GM18505 (cell line): ENCODE measurements at regions not wholly inside any gene's neighbourhood (a gene's known extent, or its start where the extent isn't known, plus 50 kb on each side); places are given as distances from the start of the nearest gene placed in this dataset.

Experiments
- ATAC-seq: cut with Tn5 transposase; IDR thresholded peaks from one replicate; pipeline ENCODE4 v1.9.1; 2021; ENCODE audit not compliant: unreplicated experiment
- POLR2A ChIP-seq: IDR thresholded peaks from 4 replicates; pipeline ENCODE4 v1.6.1; 2011; ENCODE audit warnings: borderline replicate concordance; ENCODE audit not compliant: insufficient read depth, insufficient read length; ENCODE audit errors: extremely low read depth

DNA sequence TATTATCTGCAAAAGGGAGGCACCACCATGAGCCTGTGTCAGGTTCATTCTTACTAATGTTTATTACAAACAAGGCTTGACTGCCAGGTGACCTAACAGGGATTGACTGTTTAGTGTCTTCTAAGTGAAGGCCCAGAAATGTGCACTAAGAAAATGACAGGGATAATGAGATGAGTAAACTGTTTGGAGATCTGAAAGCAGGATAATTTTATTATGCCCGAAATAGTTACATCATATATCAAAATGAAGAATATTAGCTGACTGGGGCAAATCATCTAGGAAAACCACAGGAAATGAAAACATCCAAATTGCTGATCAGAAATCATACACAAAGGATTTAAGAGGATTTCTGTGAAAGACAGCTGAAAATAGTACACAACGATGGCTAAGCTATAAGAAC is 516.7 kb downstream of the HDGFL1 start:
- TF ChIP-seq POLR2A = no peak
- ATAC-seq = no peak

DNA sequence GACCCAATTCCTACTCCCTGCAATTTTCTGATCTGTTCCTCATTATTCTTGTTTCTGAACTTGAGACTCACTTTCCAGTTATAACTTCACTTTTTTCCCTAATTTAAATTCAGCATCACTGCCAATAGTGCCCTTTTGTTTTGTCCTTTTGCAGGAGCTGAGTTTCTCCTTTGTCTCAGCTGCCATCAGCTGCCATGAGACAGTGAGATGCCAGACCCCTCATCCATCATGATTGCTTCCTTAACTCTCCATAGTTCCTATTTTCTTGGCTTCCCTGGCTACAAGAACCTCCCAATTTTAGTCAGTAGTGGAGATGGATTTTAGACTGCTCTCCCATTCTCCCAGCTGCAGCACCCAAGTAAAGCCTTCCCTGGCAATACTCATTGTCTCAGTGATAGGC is 518.1 kb downstream of the HDGFL1 start:
- no peak for ATAC-seq
- no peak for TF ChIP-seq POLR2A

DNA sequence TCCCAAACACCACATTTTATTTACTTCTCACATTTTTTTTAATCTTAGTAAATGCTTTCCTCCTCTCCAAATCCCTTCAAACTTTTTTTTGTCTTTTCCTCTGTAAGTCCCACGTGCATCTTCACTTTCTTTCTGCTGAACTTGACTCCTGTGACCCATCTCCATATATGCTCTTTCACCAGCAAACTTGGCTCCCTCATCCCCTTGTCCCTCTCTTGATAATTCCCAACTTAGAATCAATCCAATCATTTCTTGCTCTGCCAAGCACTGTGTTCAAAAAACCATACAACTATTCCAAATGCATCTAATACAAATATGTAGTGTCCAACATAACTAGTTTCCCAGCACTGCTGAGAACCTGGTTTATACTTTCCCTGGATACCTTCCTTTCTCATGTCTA is 519.4 kb downstream of the HDGFL1 start:
- no peak for TF ChIP-seq POLR2A

DNA sequence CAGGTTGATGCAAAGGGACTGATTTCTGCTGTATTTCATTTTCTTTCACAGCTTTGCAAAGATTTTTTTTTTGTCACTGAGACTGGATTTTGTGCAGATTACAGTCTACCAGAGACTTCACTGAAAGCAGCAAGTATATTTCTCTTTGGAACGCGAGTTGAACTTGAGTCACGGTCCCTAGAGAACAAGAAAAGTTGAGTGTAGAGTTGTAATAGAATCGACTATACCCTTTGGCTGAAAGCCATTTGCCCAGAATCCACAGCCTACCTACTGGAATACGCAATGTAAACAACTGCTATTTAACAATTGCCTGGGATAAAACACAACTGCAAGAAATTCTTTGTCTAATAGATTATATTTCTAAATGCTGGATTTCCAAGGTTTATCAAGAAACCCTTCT is 520.6 kb downstream of the HDGFL1 start:
- ATAC-seq = no peak

More for the DNA sequence above, 519.4 kb downstream of the HDGFL1 start:
- no peak for ATAC-seq

DNA sequence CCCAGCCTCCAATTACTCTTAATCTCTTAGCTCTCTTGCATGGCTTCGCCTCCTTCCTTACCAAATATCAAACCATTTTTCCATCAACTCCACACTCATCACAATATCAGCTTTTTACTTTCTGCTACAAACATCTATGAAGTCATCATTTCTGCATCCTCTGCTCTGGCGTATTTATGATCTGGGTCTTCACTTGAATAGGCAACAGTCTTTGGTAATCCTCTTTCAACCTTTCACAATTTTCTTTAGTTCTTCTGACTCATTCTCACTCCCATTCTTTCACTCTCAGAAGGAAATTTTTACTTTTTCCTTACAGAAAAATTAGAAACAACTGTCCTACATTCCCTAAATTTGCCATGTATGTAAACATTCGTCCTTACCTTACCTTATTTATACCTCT is 522.4 kb downstream of the HDGFL1 start:
- ATAC-seq = no peak
- TF ChIP-seq POLR2A = no peak

More for the DNA sequence above, 520.6 kb downstream of the HDGFL1 start:
- no peak for TF ChIP-seq POLR2A

DNA sequence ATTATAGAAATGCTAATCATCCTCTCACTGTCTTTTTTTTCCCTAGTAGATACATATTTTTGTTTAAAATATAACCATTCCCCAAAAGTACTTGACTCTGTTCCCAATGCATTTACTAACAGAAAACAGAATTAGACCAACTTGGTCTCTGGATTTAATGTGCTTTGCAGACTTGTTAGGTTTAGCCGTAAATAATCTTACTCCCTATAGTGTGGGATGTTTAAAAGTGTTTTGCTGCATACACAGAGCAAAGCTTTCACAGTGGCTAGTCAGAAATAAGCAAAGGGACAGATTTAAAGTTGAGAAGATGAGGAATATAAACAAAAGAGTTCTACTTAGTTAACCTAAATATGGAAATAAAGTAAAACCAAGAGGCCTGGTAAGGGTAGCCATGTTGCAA is 527.5 kb downstream of the HDGFL1 start:
- ATAC-seq = no peak

GRCh38 chr6:23097566-23097965 is 528.2 kb downstream of the HDGFL1 start:
- ATAC-seq = no peak
- TF ChIP-seq POLR2A = no peak

More for the DNA sequence above, 527.5 kb downstream of the HDGFL1 start:
- no peak for TF ChIP-seq POLR2A

- ATAC-seq = no peak
- no peak for TF ChIP-seq POLR2A
Observed at GRCh38 chr6:23106951-23107350, 537.6 kb downstream of the HDGFL1 start.

GRCh38 chr6:23111984-23112383 is 542.6 kb downstream of the HDGFL1 start:
- no peak for ATAC-seq

DNA sequence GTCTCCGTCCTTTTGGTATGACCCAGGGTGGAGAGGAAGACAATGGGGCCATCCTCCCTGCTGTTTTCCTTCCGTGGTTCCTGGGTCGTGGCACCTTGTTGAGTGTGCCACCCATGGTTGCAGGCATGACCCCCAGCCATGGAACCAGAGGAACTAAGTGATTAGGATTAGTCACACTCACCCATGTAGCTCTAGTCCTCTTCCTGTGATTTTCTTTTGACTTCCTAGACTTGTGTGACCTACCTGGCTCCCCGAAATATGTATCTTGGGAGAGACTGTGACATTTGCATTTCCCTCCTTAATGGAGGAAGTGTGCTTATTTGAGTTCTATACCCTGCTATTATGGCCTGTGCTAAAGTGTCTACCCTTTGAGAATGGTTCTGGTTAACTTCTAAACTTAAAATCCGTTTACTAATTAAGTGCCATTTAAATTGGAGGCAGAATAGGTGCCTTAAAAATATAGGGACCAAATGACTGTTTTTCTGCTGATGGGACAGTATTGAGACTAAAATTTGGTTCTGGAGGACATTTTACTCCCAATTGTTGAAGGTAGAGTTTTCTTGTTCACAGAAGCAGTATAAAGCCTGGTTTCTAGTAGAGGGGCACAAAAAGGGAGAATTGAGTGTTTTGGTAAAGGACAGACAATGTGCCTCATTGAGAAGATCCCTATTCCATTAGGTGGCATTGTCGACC is 545.6 kb downstream of the HDGFL1 start:
- no peak for TF ChIP-seq POLR2A
- no peak for ATAC-seq

More at GRCh38 chr6:23111984-23112383, 542.6 kb downstream of the HDGFL1 start:
- TF ChIP-seq POLR2A = no peak

DNA sequence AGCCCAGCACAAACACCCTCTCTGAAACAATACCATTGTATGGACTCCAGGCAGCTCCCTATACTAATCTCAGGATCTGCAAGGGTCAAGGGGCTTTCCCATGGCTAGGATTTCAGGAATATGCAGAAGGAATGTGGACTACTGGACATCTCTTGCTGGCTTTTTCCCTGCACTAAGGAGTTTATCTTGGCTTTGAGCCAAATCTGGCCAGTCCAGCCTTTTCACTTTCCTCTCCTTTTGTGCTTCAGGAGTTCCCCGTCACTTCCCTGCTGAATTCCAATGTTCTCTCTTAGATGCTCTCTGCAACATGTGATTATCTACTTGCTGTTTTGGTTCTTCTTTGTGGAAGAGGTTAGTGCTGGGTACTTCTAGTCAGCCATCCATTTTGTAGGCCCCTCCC is 568.2 kb downstream of the HDGFL1 start:
- ATAC-seq = no peak
- TF ChIP-seq POLR2A = no peak

DNA sequence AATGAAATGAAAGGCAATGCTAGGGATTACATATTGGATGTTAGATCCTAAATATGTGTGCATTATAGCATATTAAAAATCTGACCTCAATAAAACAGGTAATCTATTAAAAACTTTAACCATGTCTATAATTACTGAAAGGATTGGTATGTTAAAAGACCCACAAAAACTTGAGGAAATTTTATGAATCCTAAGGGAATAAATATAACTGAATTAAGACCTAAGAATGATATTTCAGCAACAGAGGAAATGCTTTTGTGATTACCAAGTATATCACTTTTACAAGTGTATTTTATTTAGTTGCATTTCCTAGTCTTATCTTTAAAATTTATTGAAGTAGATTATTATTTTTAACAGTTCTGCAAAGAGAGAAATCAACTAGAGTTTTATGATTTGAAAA is 571.5 kb downstream of the HDGFL1 start:
- ATAC-seq = no peak
- no peak for TF ChIP-seq POLR2A

DNA sequence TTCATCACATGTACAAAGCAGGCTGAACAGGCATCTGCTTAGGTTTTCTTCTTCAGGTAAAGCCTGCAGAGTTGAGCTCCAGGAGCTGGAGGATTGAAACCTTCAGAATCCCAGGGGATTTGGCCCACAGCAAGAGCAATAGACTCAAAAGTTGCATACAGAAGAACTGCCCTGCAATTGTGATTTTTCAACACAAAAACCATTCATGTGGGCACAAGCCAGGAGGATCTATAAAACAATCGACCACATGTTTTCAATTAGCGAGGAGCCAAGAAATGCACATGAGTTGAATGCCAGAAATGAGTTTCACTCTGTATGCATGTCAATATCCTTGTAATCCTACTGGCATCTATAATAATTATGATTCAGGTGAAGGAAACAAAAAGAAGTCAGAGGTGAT is 576.4 kb downstream of the HDGFL1 start:
- TF ChIP-seq POLR2A = no peak
- no peak for ATAC-seq

GRCh38 chr6:23154159-23154558 is 584.8 kb downstream of the HDGFL1 start:
- TF ChIP-seq POLR2A = no peak
- no peak for ATAC-seq

DNA sequence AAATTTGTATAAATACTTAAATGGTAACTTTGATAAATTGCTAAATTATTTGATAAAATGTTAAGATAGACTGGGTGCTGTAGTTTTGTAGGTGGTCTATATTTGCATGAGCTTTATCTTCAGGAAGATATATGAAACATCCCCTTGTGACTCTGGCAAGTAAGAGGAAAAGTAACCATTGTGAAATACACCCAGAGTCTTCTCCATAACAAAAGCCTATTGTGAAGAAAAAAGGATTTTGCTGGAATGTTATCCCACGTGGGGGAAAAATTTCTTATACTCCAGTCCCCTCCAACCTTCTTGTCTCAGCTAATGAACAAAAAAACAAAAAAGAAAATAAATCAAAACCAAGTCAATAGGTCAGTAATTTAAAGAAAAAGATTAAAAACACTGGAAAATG is 600.7 kb downstream of the HDGFL1 start:
- TF ChIP-seq POLR2A = no peak
- ATAC-seq = no peak
